PC-9 (cell line): ENCODE measurements at regions not wholly inside any gene's neighbourhood (a gene's known extent, or its start where the extent isn't known, plus 50 kb on each side); places are given as distances from the start of the nearest gene placed in this dataset.

ENCODE experiments used
- BruUV-seq: library from RNA; stranded (reverse); fragments of 400-500 nt; replicated peaks from 2 replicates; lab custom pipeline; 2021; lab: Mats Ljungman, UMichigan
- CTCF ChIA-PET: fragments of 300-600 bp; sonication (Branson Sonifier 250); formaldehyde crosslinking; loops from one replicate; lab custom pipeline; 2022; ENCODE audit warnings: antibody characterized with exemption; lab: Charles Lee
- POLR2A ChIA-PET: fragments of 300-600 bp; sonication (Branson Sonifier 250); formaldehyde crosslinking; loops from one replicate; lab custom pipeline; 2022; ENCODE audit warnings: antibody characterized with exemption; ENCODE audit not compliant: unreplicated experiment; lab: Charles Lee
- DNase-seq, 2 experiments: peaks; one replicate each; pipeline versions ENCODE4 v3.0.0 to v3.0.0-alpha.2; 2015 to 2022; ENCODE audit warnings: mixed read lengths in 1 of 2
- H2AFZ ChIP-seq: fragments of 200-600 bp; sonication (generic); 2 replicates; pipeline ENCODE4 v1.8.1; 2017; ENCODE audit warnings: antibody characterized with exemption
- H3F3A ChIP-seq: fragments of 200-600 bp; sonication (generic); 2 replicates; pipeline ENCODE4 v1.8.1; 2017; ENCODE audit warnings: antibody characterized with exemption, mild to moderate bottlenecking, low read depth; ENCODE audit not compliant: insufficient read depth
- H3K27ac ChIP-seq: fragments of 200-600 bp; sonication (generic); 2 replicates; pipeline ENCODE4 v1.6.1; 2016; ENCODE audit warnings: mixed run types
- H3K27me3 ChIP-seq: fragments of 200-600 bp; sonication (generic); 2 replicates; pipeline ENCODE4 v1.6.1; 2016; ENCODE audit warnings: low read depth, mixed run types; ENCODE audit not compliant: insufficient read depth
- H3K36me3 ChIP-seq: fragments of 200-600 bp; sonication (generic); 2 replicates; pipeline ENCODE4 v1.6.1; 2016; ENCODE audit warnings: low read depth, mixed run types
- H3K4me1 ChIP-seq: fragments of 200-600 bp; sonication (generic); replicated peaks from 2 replicates; pipeline ENCODE4 v1.6.1; 2016; ENCODE audit warnings: mixed run types; ENCODE audit not compliant: insufficient read depth
- H3K4me2 ChIP-seq: fragments of 200-600 bp; sonication (generic); 2 replicates; pipeline ENCODE4 v1.6.1; 2017; ENCODE audit warnings: mixed run types
- H3K4me3 ChIP-seq: fragments of 200-600 bp; sonication (generic); 2 replicates; pipeline ENCODE4 v1.6.1; 2016; ENCODE audit warnings: mixed run types
- H3K79me2 ChIP-seq: fragments of 200-600 bp; sonication (generic); 2 replicates; pipeline ENCODE4 v1.6.1; 2017; ENCODE audit warnings: low read depth, mixed run types
- H3K9me2 ChIP-seq: fragments of 200-600 bp; sonication (generic); 2 replicates; pipeline ENCODE4 v1.8.1; 2017; ENCODE audit warnings: mild to moderate bottlenecking; ENCODE audit not compliant: insufficient read depth
- H3K9me3 ChIP-seq: fragments of 200-600 bp; sonication (generic); 2 replicates; pipeline ENCODE4 v1.8.1; 2016; ENCODE audit warnings: low read depth; ENCODE audit not compliant: insufficient read depth
- H4K20me1 ChIP-seq: fragments of 200-600 bp; sonication (generic); 2 replicates; pipeline ENCODE4 v1.8.1; 2017; ENCODE audit not compliant: insufficient read depth
- EZH2 ChIP-seq: fragments of 200-600 bp; sonication (generic); IDR thresholded peaks from 2 replicates; pipeline ENCODE4 v1.8.0; 2017; ENCODE audit warnings: antibody characterized with exemption, low read depth
- intact Hi-C: fragments of 100-400 bp; cut with micrococcal nuclease; formaldehyde crosslinking; loops from one replicate; pipeline ENCODE4 v1.10.0; 2022; ENCODE audit not compliant: unreplicated experiment
- TF ChIP-seq, protein P1 (sequence below): fragments of 200-600 bp; sonication (generic); conservative IDR thresholded peaks from 2 replicates; pipeline ENCODE4 v1.6.1; 2017; ENCODE audit warnings: mixed run types, antibody characterized with exemption, mild to moderate bottlenecking, moderate library complexity

GRCh38 chr9:119945686-119946085 is 576.5 kb upstream of the BRINP1 start:
- ChIA-PET CTCF (no interaction called here), POLR2A (no interaction called here)
- DNase-seq: no peak
- no TSS peak for BruUV-seq
- TF ChIP-seq, protein P1, sequence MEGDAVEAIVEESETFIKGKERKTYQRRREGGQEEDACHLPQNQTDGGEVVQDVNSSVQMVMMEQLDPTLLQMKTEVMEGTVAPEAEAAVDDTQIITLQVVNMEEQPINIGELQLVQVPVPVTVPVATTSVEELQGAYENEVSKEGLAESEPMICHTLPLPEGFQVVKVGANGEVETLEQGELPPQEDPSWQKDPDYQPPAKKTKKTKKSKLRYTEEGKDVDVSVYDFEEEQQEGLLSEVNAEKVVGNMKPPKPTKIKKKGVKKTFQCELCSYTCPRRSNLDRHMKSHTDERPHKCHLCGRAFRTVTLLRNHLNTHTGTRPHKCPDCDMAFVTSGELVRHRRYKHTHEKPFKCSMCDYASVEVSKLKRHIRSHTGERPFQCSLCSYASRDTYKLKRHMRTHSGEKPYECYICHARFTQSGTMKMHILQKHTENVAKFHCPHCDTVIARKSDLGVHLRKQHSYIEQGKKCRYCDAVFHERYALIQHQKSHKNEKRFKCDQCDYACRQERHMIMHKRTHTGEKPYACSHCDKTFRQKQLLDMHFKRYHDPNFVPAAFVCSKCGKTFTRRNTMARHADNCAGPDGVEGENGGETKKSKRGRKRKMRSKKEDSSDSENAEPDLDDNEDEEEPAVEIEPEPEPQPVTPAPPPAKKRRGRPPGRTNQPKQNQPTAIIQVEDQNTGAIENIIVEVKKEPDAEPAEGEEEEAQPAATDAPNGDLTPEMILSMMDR: no peak
- no peak for TF ChIP-seq EZH2
- no peak overlapping the region for H3K27ac ChIP-seq
- H4K20me1 ChIP-seq: no peaks in the 10 kb centered on the region
- H2AFZ ChIP-seq: no peak overlapping the region
- no peaks in the 10 kb centered on the region for H3K79me2 ChIP-seq
- H3K27me3 ChIP-seq: no peaks in the 10 kb centered on the region; the same call in 1 of the 2 replicates
- H3K4me1 ChIP-seq: no peaks in the 10 kb centered on the region
- no peaks in the 10 kb centered on the region for H3K9me2 ChIP-seq
- intact Hi-C loops: no loop called here
- no peaks in the 10 kb centered on the region for H3F3A ChIP-seq
- H3K4me3 ChIP-seq: no peak overlapping the region
- H3K36me3 ChIP-seq: no peaks in the 10 kb centered on the region
- no peaks in the 10 kb centered on the region for H3K9me3 ChIP-seq
- no peak overlapping the region for H3K4me2 ChIP-seq

GRCh38 chr9:119941091-119941490 is 571.9 kb upstream of the BRINP1 start:
- BruUV-seq: no TSS peak
- Histone ChIP-seq H3K4me1 (no peaks in the 10 kb centered on the region), H3K9me2 (no peaks in the 10 kb centered on the region), H3K4me3 (no peak overlapping the region), H4K20me1 (no peaks in the 10 kb centered on the region), H3K79me2 (no peaks in the 10 kb centered on the region), H3K9me3 (no peaks in the 10 kb centered on the region), H2AFZ (no peak overlapping the region), H3F3A (no peaks in the 10 kb centered on the region), H3K4me2 (no peak overlapping the region), H3K27me3 (no peaks in the 10 kb centered on the region), H3K27ac (no peak overlapping the region), H3K36me3 (no peaks in the 10 kb centered on the region)
- intact Hi-C loops: no loop called here
- CTCF ChIA-PET: no interaction called here
- no peak for TF ChIP-seq EZH2
- TF ChIP-seq, protein P1: no peak
- no peak for DNase-seq
- POLR2A ChIA-PET: no interaction called here

GRCh38 chr9:119938871-119939270 is 569.6 kb upstream of the BRINP1 start:
- Histone ChIP-seq H3K4me3 (no peak overlapping the region), H3K4me2 (no peak overlapping the region), H2AFZ (no peak overlapping the region), H3K9me2 (no peaks in the 10 kb centered on the region), H4K20me1 (no peaks in the 10 kb centered on the region), H3K4me1 (no peaks in the 10 kb centered on the region), H3K79me2 (no peaks in the 10 kb centered on the region), H3K27ac (no peak overlapping the region), H3F3A (no peaks in the 10 kb centered on the region), H3K27me3 (no peaks in the 10 kb centered on the region), H3K36me3 (no peaks in the 10 kb centered on the region), H3K9me3 (no peaks in the 10 kb centered on the region)
- POLR2A ChIA-PET: no interaction called here
- TF ChIP-seq, protein P1: no peak
- no peak for TF ChIP-seq EZH2
- no TSS peak for BruUV-seq
- intact Hi-C loops: no loop called here
- DNase-seq: no peak
- CTCF ChIA-PET: no interaction called here
